ENCODE measurements at regions not wholly inside any gene's neighbourhood (a gene's known extent, or its start where the extent isn't known, plus 50 kb on each side); places are given as distances from the start of the nearest gene placed in this dataset.

DNA sequence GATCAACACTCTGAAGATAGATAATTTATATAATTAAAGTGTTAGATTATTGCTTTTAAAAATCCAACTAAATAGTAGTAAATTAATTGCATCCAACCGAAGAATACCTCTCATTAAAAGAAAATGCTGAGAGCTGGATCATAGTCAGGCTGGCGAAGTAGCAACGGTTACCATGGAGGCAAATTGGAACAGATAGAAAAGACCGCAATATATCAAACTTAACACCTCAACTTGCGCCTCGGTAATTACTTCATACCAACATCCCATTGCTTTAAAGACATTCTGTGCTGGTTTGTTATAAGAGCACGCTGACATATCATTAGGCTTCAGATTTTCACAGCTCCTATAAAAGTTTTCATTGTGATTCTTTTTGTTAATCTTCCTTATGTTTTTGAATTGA is 183.8 kb upstream of the ZC3H15 start:
- H3K4me3 Mint-ChIP-seq (ENCODE audit: unreplicated experiment): no peak overlapping the region
- no peaks in the 10 kb centered on the region for H3K27me3 Mint-ChIP-seq (ENCODE audit: insufficient read depth, unreplicated experiment)
- Histone ChIP-seq H3K36me3 (ENCODE audit: control insufficient read depth, insufficient read depth, low read length) (no peaks in the 10 kb centered on the region), H3K27me3 (replicated peaks; ENCODE audit: control insufficient read depth, insufficient read depth, low read length) (no peaks in the 10 kb centered on the region), H3K4me3 (ENCODE audit: low read depth, low read length) (no peak overlapping the region), H3K9me3 (no peaks in the 10 kb centered on the region), H3K4me1 (0 out of 2 replicates have a peak, but pooled peaks cover 5% of the 10 kb centered on the region)
- CTCF ChIA-PET: no interaction called here
- TF ChIP-seq, protein P1, sequence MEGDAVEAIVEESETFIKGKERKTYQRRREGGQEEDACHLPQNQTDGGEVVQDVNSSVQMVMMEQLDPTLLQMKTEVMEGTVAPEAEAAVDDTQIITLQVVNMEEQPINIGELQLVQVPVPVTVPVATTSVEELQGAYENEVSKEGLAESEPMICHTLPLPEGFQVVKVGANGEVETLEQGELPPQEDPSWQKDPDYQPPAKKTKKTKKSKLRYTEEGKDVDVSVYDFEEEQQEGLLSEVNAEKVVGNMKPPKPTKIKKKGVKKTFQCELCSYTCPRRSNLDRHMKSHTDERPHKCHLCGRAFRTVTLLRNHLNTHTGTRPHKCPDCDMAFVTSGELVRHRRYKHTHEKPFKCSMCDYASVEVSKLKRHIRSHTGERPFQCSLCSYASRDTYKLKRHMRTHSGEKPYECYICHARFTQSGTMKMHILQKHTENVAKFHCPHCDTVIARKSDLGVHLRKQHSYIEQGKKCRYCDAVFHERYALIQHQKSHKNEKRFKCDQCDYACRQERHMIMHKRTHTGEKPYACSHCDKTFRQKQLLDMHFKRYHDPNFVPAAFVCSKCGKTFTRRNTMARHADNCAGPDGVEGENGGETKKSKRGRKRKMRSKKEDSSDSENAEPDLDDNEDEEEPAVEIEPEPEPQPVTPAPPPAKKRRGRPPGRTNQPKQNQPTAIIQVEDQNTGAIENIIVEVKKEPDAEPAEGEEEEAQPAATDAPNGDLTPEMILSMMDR (IDR thresholded peaks at IDR 0.05; ENCODE audit: insufficient read depth in 1 of 2, low read depth in 1 of 2, low read length in 1 of 2, severe bottlenecking in 1 of 2, unreplicated experiment in 1 of 2): no peak
- H3K27ac Mint-ChIP-seq (ENCODE audit: unreplicated experiment): no peak overlapping the region
- DNase-seq: no peak
- no TSS peak for BruUV-seq (replicated peaks)
- no peaks in the 10 kb centered on the region for H3K9me3 Mint-ChIP-seq (ENCODE audit: unreplicated experiment)
- H3K4me1 Mint-ChIP-seq (ENCODE audit: low read depth, unreplicated experiment): peaks cover 17% of the 10 kb centered on the region
- H3K36me3 Mint-ChIP-seq (ENCODE audit: insufficient read depth, unreplicated experiment): no peaks in the 10 kb centered on the region
- intact Hi-C loops (cut with micrococcal nuclease; ENCODE audit: unreplicated experiment): no loop called here
- POLR2A ChIA-PET: no interaction called here

DNA sequence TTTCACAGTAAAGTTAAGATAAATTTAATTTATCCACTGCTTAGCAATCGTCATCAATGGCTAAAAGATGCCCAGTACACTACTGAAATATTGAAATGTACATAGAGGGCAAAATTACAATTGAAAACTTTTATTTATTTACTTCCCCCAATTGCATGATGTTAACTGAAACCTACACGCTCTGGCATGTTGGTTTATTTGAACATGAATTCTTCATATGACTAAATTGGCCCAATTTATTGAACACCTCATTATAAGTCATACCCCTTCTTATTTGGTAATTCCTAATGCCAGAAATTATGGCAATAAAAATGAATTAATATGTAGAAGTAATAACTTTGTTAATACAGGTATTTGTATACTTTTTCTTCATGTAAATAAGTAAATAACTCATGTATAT is 183.0 kb upstream of the ZC3H15 start:
- POLR2A ChIA-PET: no interaction called here

GRCh38 chr2:186304064-186304463 is 182.0 kb upstream of the ZC3H15 start:
- H3K4me3 Mint-ChIP-seq (ENCODE audit: unreplicated experiment): no peak overlapping the region
- CTCF ChIA-PET: no interaction called here
- no peaks in the 10 kb centered on the region for H3K36me3 Mint-ChIP-seq (ENCODE audit: insufficient read depth, unreplicated experiment)
- no peaks in the 10 kb centered on the region for H3K27me3 ChIP-seq (replicated peaks; ENCODE audit: control insufficient read depth, insufficient read depth, low read length)
- H3K4me1 ChIP-seq: 0 out of 2 replicates have a peak, but pooled peaks cover 5% of the 10 kb centered on the region
- no peak for DNase-seq
- H3K9me3 ChIP-seq: no peaks in the 10 kb centered on the region
- no peaks in the 10 kb centered on the region for H3K36me3 ChIP-seq (ENCODE audit: control insufficient read depth, insufficient read depth, low read length)
- peaks cover 17% of the 10 kb centered on the region for H3K4me1 Mint-ChIP-seq (ENCODE audit: low read depth, unreplicated experiment)
- TF ChIP-seq, protein P1 (IDR thresholded peaks at IDR 0.05; ENCODE audit: insufficient read depth in 1 of 2, low read depth in 1 of 2, low read length in 1 of 2, severe bottlenecking in 1 of 2, unreplicated experiment in 1 of 2): no peak
- POLR2A ChIA-PET: no interaction called here
- no peaks in the 10 kb centered on the region for H3K27me3 Mint-ChIP-seq (ENCODE audit: insufficient read depth, unreplicated experiment)
- no TSS peak for BruUV-seq (replicated peaks)
- no peak overlapping the region for H3K4me3 ChIP-seq (ENCODE audit: low read depth, low read length)
- H3K9me3 Mint-ChIP-seq (ENCODE audit: unreplicated experiment): no peaks in the 10 kb centered on the region
- intact Hi-C loops (cut with micrococcal nuclease; ENCODE audit: unreplicated experiment): no loop called here
- no peak overlapping the region for H3K27ac Mint-ChIP-seq (ENCODE audit: unreplicated experiment)

More for the DNA sequence above, 183.0 kb upstream of the ZC3H15 start:
- H3K27me3 Mint-ChIP-seq (ENCODE audit: insufficient read depth, unreplicated experiment): no peaks in the 10 kb centered on the region
- 0 out of 2 replicates have a peak, but pooled peaks cover 5% of the 10 kb centered on the region for H3K4me1 ChIP-seq
- DNase-seq: no peak
- no peaks in the 10 kb centered on the region for H3K36me3 ChIP-seq (ENCODE audit: control insufficient read depth, insufficient read depth, low read length)
- CTCF ChIA-PET: no interaction called here
- TF ChIP-seq, protein P1 (IDR thresholded peaks at IDR 0.05; ENCODE audit: insufficient read depth in 1 of 2, low read depth in 1 of 2, low read length in 1 of 2, severe bottlenecking in 1 of 2, unreplicated experiment in 1 of 2): no peak
- BruUV-seq (replicated peaks): no TSS peak
- H3K4me1 Mint-ChIP-seq (ENCODE audit: low read depth, unreplicated experiment): peaks cover 17% of the 10 kb centered on the region
- H3K27me3 ChIP-seq (replicated peaks; ENCODE audit: control insufficient read depth, insufficient read depth, low read length): no peaks in the 10 kb centered on the region
- intact Hi-C loops (cut with micrococcal nuclease; ENCODE audit: unreplicated experiment): no loop called here
- no peaks in the 10 kb centered on the region for H3K9me3 Mint-ChIP-seq (ENCODE audit: unreplicated experiment)
- no peaks in the 10 kb centered on the region for H3K9me3 ChIP-seq
- no peak overlapping the region for H3K4me3 ChIP-seq (ENCODE audit: low read depth, low read length)
- no peak overlapping the region for H3K4me3 Mint-ChIP-seq (ENCODE audit: unreplicated experiment)
- no peaks in the 10 kb centered on the region for H3K36me3 Mint-ChIP-seq (ENCODE audit: insufficient read depth, unreplicated experiment)
- no peak overlapping the region for H3K27ac Mint-ChIP-seq (ENCODE audit: unreplicated experiment)
